HG02943 (cell line): ENCODE measurements at regions not wholly inside any gene's neighbourhood (a gene's known extent, or its start where the extent isn't known, plus 50 kb on each side); places are given as distances from the start of the nearest gene placed in this dataset.
"Not testable (repeated sequence)": the region's sequence is repeated elsewhere in the genome, so short reads cannot be mapped to it uniquely, and the experiment has no call there.

Experiments
- ATAC-seq: cut with Tn5 transposase; IDR thresholded peaks from one replicate; pipeline ENCODE4 v1.9.1; 2021; ENCODE audit warnings: mild to moderate bottlenecking, low read depth, moderate library complexity; ENCODE audit not compliant: unreplicated experiment

GRCh38 chr11:91563176-91563575 is 661.4 kb upstream of the FAT3 start:
- ATAC-seq = no peak

DNA sequence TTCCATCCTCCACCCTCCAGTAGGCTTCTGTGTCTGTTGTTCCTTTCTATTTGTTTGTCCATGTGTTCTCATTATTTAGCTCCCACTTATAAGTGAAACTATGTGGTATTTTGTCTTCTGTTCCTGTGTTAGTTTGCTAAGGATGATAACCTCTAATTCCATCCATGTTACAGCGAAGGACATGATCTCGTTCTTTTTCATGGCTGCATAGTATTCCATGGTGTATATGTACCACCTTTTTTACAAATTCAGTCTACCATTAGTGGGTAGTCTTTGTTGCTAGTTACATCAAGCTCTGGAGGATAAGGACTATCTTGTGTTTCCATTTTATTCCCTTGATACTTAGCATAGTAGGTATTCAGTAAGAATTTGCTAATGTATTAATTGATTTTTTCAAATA is 664.2 kb upstream of the FAT3 start:
- no peak for ATAC-seq

- no peak for ATAC-seq
Measured at GRCh38 chr11:91538065-91538464, 686.6 kb upstream of the FAT3 start.

DNA sequence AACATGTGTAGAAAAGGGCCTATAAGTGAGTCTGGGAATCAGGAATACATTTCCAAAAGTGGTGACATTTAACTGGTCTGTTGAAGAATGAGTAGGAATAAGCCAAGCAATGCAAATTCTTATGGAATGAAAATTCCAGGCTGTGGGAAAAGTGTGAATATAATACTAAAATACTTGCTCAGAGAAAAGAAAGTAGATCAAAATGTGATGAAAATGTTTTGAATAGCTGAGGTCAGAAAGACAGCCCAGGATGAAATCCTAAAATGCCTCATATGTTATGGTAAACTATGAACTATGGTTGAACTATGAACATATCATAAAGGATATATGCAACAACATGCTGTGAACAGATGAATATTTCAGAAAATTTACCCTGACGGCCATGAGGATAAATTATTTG is 688.3 kb upstream of the FAT3 start:
- no peak for ATAC-seq

DNA sequence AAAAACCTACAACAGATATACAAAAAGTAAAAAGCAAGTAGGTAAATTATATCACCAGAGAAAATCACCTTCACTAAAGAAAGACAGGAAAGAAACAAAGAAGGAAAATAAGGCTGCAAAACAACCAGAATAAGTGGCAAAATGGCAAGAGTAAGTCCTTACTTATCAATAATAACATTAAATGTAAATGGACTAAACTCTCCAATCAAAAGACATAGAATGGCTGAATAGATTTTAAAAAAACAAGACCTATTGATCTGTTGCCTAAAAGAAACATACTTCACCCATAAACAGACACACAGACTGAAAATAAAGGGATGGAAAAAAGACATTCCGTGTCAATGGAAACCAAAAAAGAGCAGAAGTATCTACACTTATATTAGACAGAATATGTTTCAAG is 695.7 kb upstream of the FAT3 start:
- no peak for ATAC-seq

DNA sequence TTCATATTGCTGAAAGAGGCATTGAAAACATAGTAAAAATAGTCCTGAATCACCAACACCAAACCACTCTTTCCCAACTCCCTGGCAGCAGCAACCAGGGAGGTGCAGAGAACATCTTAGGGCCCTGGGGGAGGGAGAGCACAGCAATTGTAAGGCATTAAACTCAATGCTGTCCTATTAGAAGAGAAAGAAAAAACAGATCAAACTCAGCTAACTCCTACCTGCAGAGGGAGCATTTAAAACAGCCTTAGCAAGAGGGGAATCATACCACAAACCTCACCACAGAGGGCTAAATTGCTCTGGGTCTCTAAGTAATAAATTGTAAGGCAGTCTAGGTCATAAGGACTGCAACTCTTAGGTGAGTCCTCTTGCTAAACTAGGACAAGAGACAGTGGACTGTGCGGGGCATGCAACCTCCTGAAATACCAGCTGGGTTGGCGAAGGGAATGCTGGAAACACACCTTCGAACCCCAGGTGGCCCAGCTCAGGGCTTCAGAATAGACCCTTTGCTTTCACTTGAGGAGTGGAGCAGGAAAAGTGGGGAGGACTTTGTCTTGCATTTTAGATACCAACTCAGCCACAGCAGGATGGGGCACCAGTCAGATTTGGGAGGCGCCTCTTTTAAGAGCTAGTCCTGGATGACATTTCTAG is 697.1 kb upstream of the FAT3 start:
- ATAC-seq = no peak

DNA sequence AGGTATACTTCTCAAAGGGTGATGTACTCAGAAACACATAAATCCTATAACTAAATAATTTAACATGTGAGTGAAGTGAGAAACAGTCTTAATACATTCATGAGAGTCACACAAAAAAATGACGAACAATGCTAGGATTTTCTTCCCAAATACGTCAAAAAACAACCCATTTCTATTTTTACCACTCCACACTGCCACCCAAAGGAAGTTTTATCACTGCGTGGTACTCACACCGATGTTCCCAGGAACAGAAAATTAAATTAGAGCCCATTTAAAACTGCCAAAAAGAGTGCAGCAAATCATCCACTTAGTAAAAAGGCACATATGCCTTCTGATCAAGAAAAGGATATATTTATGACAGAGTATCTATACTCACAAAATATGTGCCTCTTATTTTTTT is 710.9 kb upstream of the FAT3 start:
- ATAC-seq = no peak

- no peak for ATAC-seq
Measured at GRCh38 chr11:91497847-91498246, 726.8 kb upstream of the FAT3 start.

DNA sequence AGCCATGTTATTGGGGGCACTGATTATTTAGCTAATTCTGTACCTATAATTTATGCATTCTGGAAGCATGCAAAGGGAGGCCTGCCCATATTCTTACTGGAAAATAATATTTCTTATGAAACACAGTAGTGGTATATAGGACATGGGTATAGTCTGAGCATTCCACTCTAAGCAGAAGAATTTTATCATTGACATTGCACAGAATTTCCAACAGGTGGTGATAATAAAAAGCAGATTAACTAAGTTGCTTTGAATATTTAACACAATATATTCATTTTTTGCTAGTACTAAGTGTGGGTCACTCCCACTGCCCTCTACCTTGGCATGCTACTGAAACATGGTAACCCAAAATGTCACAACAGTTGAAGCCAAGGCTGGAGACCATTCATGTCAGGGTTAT is 728.8 kb upstream of the FAT3 start:
- ATAC-seq = no peak

GRCh38 chr11:91489989-91490388 is 734.6 kb upstream of the FAT3 start:
- no peak for ATAC-seq

DNA sequence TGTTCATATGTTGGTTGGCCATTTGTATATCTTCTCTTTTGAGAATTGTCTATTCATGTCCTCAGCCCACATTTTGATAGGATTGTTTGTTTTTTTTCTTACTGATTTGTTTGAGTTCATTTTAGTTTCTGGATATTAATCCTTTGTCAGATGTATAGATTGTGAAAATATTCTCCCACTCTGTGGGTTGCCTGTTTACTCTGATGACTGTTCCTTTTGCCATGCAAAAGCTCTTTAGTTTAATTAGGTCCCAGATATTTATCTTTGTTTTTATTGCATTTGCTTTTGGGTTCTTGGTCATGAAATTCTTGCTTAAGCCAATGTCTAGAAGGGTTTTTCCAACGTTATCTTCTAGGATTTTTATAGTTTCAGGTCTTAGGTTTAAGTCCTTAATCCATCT is 740.7 kb upstream of the FAT3 start:
- ATAC-seq = not testable (repeated sequence)

GRCh38 chr11:91481875-91482274 is 742.7 kb upstream of the FAT3 start:
- not testable (repeated sequence) for ATAC-seq

- ATAC-seq = no peak
Measured at GRCh38 chr11:91470656-91471055, 754.0 kb upstream of the FAT3 start.

DNA sequence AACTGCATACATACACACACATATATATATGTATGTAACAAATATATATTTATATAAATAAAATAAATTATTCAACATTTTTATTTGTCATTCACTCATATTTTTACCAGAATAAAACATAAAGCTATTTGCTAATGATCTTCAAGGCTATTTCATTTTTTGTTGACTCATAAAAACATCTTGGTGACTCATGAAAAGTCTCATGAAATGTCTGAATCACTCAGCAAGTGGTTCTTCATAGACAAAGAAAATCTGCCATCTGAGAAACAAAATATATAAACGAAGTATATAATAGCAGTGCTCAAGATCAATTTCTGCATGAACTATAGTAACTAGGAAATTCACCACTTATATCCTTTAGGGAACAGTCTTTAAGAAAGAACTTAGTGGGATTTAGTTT is 764.8 kb upstream of the FAT3 start:
- no peak for ATAC-seq

GRCh38 chr11:91446267-91446666 is 778.4 kb upstream of the FAT3 start:
- no peak for ATAC-seq

- no peak for ATAC-seq
Measured at GRCh38 chr11:91435694-91436395, 788.8 kb upstream of the FAT3 start.

- no peak for ATAC-seq
Measured at GRCh38 chr11:91433284-91434010, 791.2 kb upstream of the FAT3 start.

- no peak for ATAC-seq
Measured at GRCh38 chr11:91421641-91422040, 803.0 kb upstream of the FAT3 start.

GRCh38 chr11:91407842-91408241 is 816.8 kb upstream of the FAT3 start:
- ATAC-seq = no peak

GRCh38 chr11:91406009-91406408 is 818.6 kb upstream of the FAT3 start:
- ATAC-seq = no peak

- ATAC-seq = no peak
Measured at GRCh38 chr11:91404344-91404743, 820.3 kb upstream of the FAT3 start.

GRCh38 chr11:91397134-91397468 is 827.5 kb upstream of the FAT3 start:
- ATAC-seq = no peak
